ENCODE measurements at regions not wholly inside any gene's neighbourhood (a gene's known extent, or its start where the extent isn't known, plus 50 kb on each side); places are given as distances from the start of the nearest gene placed in this dataset.

DNA sequence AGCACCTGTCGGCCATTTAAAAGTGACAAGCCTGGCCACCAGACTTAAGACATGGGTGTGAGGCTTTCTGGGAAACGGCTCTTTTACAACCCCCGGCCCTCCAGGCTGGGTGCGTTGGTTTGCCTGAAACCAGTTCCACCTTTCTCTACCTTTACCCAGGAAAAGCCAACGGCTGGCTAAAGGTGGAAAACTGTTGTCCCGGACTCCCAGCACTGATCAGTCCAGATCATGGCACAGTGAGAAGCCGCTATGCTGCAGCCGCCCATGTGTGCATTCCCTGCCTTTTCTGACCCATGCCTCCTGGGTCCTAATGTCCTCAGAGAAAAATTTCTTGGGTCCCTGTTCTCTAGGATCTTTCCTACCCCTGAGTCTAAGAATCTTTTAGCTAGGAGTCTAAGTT lies 655.7 kb upstream of the HS3ST5 start:
- BruUV-seq (replicated peaks): no TSS peak

GRCh38 chr6:114997813-114998292 lies 655.0 kb upstream of the HS3ST5 start:
- Histone ChIP-seq H3K36me3 (ENCODE audit: control insufficient read depth in 2 of 2, extremely low read depth in 1 of 2, insufficient read depth in 2 of 2, low read length in 2 of 2) (no peaks in the 10 kb centered on the region), H2AFZ (ENCODE audit: low read depth, low read length) (no peak overlapping the region), H3K4me3 (replicated peaks in 1 of 3; ENCODE audit: insufficient read depth in 1 of 3, low read depth in 1 of 3, low read length in 3 of 3) (no peak overlapping the region), H3K9ac (replicated peaks; ENCODE audit: extremely low read depth, insufficient read depth, low read length) (no peak overlapping the region), H3K27me3 (ENCODE audit: control insufficient read depth in 2 of 2, insufficient read depth in 2 of 2, low read length in 2 of 2) (no peaks in the 10 kb centered on the region), H3K9me3 (replicated peaks; ENCODE audit: control insufficient read depth, insufficient read depth, low read length) (no peaks in the 10 kb centered on the region), H3K27ac (ENCODE audit: insufficient read depth, low read depth, low read length) (no peak overlapping the region), H4K20me1 (replicated peaks; ENCODE audit: control insufficient read depth, extremely low read depth, insufficient read depth, low read length) (no peaks in the 10 kb centered on the region), H3K4me2 (ENCODE audit: insufficient read depth, low read length) (no peak overlapping the region), H3K79me2 (ENCODE audit: control insufficient read depth, insufficient read depth, low read length) (no peaks in the 10 kb centered on the region), H3K4me1 (ENCODE audit: control insufficient read depth, extremely low read depth, insufficient read depth, low read length) (no peaks in the 10 kb centered on the region), H3K9me1 (replicated peaks; ENCODE audit: control insufficient read depth, extremely low read depth, insufficient read depth, low read length) (no peaks in the 10 kb centered on the region)
- dilution Hi-C loops (cut with MboI; ENCODE audit: extremely low pct_ligation_motif_present, low sequenced_read_pairs): no loop called here
- no peak for DNase-seq (ENCODE audit: low read depth, low spot score)
- FAIRE-seq: no peak
- intact Hi-C loops (cut with micrococcal nuclease): no loop called here
- POLR2A ChIA-PET: no interaction called here
- CTCF ChIA-PET: no interaction called here
- TF ChIP-seq MYC (IDR thresholded peaks at IDR 0.05; ENCODE audit: low read depth, low read length) (no peak), EZH2 (IDR thresholded peaks at IDR 0.05; ENCODE audit: borderline replicate concordance, low read depth, low read length, severe bottlenecking) (no peak), POLR2A (IDR thresholded peaks at IDR 0.05; ENCODE audit: low read depth, low read length) (no peak), FOS (IDR thresholded peaks at IDR 0.05; ENCODE audit: borderline replicate concordance, insufficient read depth, low read length) (no peak), POLR2AphosphoS5 (IDR thresholded peaks at IDR 0.05; ENCODE audit: insufficient read depth, low read depth, low read length) (no peak), JUN (IDR thresholded peaks at IDR 0.05; ENCODE audit: borderline replicate concordance, insufficient read depth, insufficient read length, low read depth) (no peak), GATA2 (IDR thresholded peaks at IDR 0.05; ENCODE audit: insufficient read depth, insufficient read length, low read depth, low read length) (no peak)
- TF ChIP-seq, protein P1, sequence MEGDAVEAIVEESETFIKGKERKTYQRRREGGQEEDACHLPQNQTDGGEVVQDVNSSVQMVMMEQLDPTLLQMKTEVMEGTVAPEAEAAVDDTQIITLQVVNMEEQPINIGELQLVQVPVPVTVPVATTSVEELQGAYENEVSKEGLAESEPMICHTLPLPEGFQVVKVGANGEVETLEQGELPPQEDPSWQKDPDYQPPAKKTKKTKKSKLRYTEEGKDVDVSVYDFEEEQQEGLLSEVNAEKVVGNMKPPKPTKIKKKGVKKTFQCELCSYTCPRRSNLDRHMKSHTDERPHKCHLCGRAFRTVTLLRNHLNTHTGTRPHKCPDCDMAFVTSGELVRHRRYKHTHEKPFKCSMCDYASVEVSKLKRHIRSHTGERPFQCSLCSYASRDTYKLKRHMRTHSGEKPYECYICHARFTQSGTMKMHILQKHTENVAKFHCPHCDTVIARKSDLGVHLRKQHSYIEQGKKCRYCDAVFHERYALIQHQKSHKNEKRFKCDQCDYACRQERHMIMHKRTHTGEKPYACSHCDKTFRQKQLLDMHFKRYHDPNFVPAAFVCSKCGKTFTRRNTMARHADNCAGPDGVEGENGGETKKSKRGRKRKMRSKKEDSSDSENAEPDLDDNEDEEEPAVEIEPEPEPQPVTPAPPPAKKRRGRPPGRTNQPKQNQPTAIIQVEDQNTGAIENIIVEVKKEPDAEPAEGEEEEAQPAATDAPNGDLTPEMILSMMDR (IDR thresholded peaks at IDR 0.05; ENCODE audit: extremely low read depth in 1 of 2, insufficient read depth in 1 of 2, low read depth in 1 of 2, low read length in 2 of 2): no peak
- TF ChIP-seq, protein P2, sequence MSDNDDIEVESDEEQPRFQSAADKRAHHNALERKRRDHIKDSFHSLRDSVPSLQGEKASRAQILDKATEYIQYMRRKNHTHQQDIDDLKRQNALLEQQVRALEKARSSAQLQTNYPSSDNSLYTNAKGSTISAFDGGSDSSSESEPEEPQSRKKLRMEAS (IDR thresholded peaks at IDR 0.05; ENCODE audit: insufficient read depth, insufficient read length): no peak
- BruUV-seq (replicated peaks): no TSS peak

More for the DNA sequence above, 655.7 kb upstream of the HS3ST5 start:
- Histone ChIP-seq H4K20me1 (replicated peaks; ENCODE audit: control insufficient read depth, extremely low read depth, insufficient read depth, low read length) (no peaks in the 10 kb centered on the region), H3K79me2 (ENCODE audit: control insufficient read depth, insufficient read depth, low read length) (no peaks in the 10 kb centered on the region), H3K9me1 (replicated peaks; ENCODE audit: control insufficient read depth, extremely low read depth, insufficient read depth, low read length) (no peaks in the 10 kb centered on the region), H3K9ac (replicated peaks; ENCODE audit: extremely low read depth, insufficient read depth, low read length) (no peak overlapping the region), H3K36me3 (ENCODE audit: control insufficient read depth in 2 of 2, extremely low read depth in 1 of 2, insufficient read depth in 2 of 2, low read length in 2 of 2) (no peaks in the 10 kb centered on the region), H3K4me3 (replicated peaks in 1 of 3; ENCODE audit: insufficient read depth in 1 of 3, low read depth in 1 of 3, low read length in 3 of 3) (no peak overlapping the region), H3K27me3 (ENCODE audit: control insufficient read depth in 2 of 2, insufficient read depth in 2 of 2, low read length in 2 of 2) (no peaks in the 10 kb centered on the region), H2AFZ (ENCODE audit: low read depth, low read length) (no peak overlapping the region), H3K4me2 (ENCODE audit: insufficient read depth, low read length) (no peak overlapping the region), H3K9me3 (replicated peaks; ENCODE audit: control insufficient read depth, insufficient read depth, low read length) (peaks cover 1% of the 10 kb centered on the region), H3K4me1 (ENCODE audit: control insufficient read depth, extremely low read depth, insufficient read depth, low read length) (no peaks in the 10 kb centered on the region), H3K27ac (ENCODE audit: insufficient read depth, low read depth, low read length) (no peak overlapping the region)
- DNase-seq (ENCODE audit: low read depth, low spot score) (no peak), FAIRE-seq (no peak)
- intact Hi-C loops (cut with micrococcal nuclease) (no loop called here), dilution Hi-C loops (cut with MboI; ENCODE audit: extremely low pct_ligation_motif_present, low sequenced_read_pairs) (no loop called here)
- TF ChIP-seq JUN (IDR thresholded peaks at IDR 0.05; ENCODE audit: borderline replicate concordance, insufficient read depth, insufficient read length, low read depth) (no peak), MYC (IDR thresholded peaks at IDR 0.05; ENCODE audit: low read depth, low read length) (no peak)
- TF ChIP-seq, protein P2 (IDR thresholded peaks at IDR 0.05; ENCODE audit: insufficient read depth, insufficient read length): no peak
- ChIA-PET POLR2A (no interaction called here), CTCF (no interaction called here)
